ENCODE measurements at regions not wholly inside any gene's neighbourhood (a gene's known extent, or its start where the extent isn't known, plus 50 kb on each side); places are given as distances from the start of the nearest gene placed in this dataset.

GRCh38 chr1:199064971-199065370 lies 426.1 kb downstream of the PTPRC start:
- TF ChIP-seq TAF1 (IDR thresholded peaks at IDR 0.05; ENCODE audit: borderline replicate concordance, insufficient read depth, low read length): no peak
- TF ChIP-seq REST (IDR thresholded peaks at IDR 0.05; ENCODE audit: insufficient read depth in 1 of 2, low read depth in 2 of 2, low read length in 2 of 2): no peak
- no peak for TF ChIP-seq POLR2AphosphoS5 (IDR thresholded peaks at IDR 0.05; ENCODE audit: low read depth, low read length)

Data from PFSK-1 (cell line).